B cell (primary cell): ENCODE measurements at regions not wholly inside any gene's neighbourhood (a gene's known extent, or its start where the extent isn't known, plus 50 kb on each side); places are given as distances from the start of the nearest gene placed in this dataset.

Source experiments
- EZH2 ChIP-seq: IDR thresholded peaks from 2 replicates; pipeline ENCODE4 v1.6.1; 2012; ENCODE audit warnings: borderline replicate concordance, low read depth, mild to moderate bottlenecking, moderate library complexity, low read length; ENCODE audit not compliant: insufficient read depth, poor library complexity, severe bottlenecking
- TF ChIP-seq, protein P1 (sequence below): fragments of 200-600 bp; IDR thresholded peaks from one replicate; pipeline ENCODE4 v1.8.0; 2022; ENCODE audit warnings: antibody characterized with exemption, mild to moderate bottlenecking

DNA sequence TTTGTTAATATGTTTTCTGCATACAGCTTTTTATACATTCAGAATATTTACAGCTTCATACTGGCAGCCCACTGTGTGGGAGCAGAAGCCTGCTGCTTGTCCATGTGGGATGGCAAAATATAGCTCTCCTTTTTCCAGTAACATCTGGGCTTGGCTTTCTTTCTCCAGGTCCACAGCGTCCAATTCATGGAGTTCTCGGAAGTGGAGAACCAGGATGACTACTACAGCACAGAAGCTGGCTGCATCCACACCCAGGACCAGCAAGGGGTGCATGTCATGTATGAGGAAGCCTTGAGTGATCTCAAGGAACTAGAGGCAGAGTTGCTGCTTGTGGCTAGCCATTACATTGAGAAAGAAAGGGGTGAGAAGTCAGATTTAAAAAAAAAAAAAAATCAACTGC is 143.1 kb downstream of the CD164 start:
- TF ChIP-seq, protein P1, sequence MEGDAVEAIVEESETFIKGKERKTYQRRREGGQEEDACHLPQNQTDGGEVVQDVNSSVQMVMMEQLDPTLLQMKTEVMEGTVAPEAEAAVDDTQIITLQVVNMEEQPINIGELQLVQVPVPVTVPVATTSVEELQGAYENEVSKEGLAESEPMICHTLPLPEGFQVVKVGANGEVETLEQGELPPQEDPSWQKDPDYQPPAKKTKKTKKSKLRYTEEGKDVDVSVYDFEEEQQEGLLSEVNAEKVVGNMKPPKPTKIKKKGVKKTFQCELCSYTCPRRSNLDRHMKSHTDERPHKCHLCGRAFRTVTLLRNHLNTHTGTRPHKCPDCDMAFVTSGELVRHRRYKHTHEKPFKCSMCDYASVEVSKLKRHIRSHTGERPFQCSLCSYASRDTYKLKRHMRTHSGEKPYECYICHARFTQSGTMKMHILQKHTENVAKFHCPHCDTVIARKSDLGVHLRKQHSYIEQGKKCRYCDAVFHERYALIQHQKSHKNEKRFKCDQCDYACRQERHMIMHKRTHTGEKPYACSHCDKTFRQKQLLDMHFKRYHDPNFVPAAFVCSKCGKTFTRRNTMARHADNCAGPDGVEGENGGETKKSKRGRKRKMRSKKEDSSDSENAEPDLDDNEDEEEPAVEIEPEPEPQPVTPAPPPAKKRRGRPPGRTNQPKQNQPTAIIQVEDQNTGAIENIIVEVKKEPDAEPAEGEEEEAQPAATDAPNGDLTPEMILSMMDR, result no peak
- no peak for TF ChIP-seq EZH2
